GM21390 (cell line): ENCODE measurements at regions not wholly inside any gene's neighbourhood (a gene's known extent, or its start where the extent isn't known, plus 50 kb on each side); places are given as distances from the start of the nearest gene placed in this dataset.

Experiments used
- ATAC-seq: cut with Tn5 transposase; IDR thresholded peaks from one replicate; pipeline ENCODE4 v1.9.1; 2021; ENCODE audit not compliant: unreplicated experiment

DNA sequence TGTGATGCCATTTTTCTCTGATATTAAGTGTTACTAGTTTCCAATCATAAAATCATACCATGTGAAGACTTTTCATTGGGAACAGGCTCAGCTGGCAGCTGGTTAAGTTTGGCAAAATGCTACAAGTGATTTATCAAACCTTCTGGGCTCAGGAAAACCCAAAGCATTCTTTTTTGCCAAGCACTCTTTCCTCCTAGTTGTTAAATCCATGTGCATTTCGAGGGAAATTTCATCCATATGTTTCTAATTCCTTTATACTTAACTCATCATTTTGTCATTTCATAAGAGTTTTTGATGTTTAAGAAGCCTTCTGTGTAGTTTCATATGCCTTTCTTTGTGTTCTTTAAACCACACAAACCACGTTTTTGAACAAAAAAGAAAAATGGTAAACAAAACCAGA is 217.6 kb upstream of the PDE10A start:
- no peak for ATAC-seq

DNA sequence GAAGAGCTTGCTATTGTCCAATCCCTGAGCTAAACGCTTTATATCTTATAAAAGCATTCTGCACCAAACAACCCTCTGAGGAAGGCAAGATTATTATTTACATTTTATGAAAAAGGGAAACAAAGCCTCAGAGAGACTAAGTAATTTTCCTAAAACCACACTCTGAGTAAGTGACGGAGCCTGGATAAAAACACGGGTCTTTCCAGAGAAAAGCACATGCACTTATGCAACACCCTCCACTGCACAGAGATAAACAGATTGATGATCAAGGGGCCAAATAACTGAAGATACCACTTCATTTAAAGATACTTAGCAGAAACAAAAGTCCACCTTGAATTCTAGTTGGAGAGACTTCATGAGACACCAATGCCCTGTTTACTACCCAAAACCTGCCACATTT is 214.7 kb upstream of the PDE10A start:
- no peak for ATAC-seq

DNA sequence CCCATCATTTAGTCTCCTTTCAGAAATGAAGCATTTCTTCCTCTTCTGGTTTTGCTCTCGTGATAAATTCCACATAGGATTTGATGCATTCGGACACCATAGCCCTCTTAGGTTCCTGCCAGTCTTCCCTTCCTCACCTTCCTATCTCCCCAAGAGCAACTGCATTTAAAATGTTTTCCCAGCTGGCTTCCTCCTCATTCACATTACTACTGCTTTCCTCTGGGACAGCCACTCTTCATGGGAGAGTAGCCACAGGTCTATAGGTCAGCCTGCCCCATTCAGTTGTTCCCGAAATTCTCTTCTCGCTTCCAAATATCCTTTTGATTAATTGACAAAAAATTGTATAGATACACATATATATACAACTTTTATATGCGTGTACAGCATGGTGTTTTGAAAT is 214.2 kb upstream of the PDE10A start:
- no peak for ATAC-seq

DNA sequence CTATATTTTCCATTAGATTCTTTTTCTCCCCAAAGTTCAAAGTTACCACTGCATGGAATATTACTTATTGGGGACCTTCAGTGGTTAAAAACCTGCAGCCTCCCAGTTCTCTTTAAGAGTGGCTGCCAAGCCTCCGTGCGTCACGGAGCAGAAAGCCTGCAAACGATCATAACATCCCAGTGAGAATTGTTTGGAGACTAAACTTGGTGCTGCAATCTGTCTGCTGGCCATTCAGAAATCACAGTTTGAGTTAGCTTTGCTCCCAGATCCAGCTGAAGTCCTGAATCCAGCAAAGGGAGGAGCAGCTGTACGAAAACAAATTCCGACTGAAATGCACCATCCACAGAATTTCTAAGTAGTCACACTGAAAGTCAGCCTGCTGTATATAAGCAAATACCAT is 213.5 kb upstream of the PDE10A start:
- no peak for ATAC-seq

DNA sequence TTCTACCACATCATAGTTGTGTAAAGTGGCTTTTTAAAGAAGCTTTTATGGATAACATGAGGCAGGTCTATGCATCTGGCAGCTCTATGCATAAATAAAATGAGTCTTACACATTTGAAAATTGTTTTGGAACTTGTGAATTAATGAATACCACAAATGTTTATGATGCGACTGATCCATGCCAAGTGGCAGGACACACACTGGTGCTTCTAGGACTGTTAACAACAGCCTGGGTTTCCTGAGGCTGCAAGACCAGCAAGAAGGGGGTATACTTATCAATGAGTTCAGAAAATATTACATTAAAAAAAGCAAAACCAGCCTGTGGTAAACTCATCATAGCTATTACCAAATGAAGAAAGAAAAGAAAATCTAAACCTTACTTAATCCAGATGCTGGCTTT is 212.9 kb upstream of the PDE10A start:
- ATAC-seq = no peak

DNA sequence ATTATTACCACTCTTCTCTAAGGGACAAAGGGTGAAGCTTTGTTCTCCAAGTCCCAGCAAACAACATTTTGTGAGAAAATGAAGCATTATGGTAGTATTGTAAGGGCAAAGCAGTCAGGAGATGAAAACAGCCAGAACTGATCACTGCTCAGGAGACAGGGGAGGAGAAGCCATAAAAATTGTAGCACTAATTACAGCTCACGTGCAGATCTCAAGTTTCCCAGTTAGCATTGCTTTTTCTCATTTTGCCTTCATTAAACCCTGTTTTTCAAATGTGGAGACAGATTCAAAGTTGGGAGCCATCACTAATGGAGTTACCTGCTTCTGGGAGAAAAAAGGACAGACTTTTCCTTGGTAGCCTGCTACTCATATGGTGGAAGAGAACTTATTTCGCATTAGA is 210.9 kb upstream of the PDE10A start:
- no peak for ATAC-seq

DNA sequence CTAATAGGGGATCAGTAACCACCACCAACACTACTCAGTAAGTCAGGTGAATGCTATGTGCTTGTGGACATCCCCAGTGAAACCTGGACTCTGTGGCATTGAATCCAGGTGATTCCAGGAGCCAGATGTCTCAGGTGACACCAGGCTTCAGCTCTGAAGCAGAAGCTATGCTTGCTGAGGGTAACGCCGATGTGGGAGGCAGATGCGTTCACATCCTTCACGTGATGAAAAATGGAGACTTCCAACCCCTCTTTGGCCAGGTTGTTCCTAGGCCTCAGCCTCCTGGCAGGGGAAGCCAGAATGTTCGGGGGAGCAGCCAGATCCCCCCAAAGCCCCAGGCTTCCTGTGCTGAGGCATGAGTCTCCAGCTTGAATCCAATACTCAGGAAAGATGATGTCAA is 209.8 kb upstream of the PDE10A start:
- ATAC-seq = no peak

DNA sequence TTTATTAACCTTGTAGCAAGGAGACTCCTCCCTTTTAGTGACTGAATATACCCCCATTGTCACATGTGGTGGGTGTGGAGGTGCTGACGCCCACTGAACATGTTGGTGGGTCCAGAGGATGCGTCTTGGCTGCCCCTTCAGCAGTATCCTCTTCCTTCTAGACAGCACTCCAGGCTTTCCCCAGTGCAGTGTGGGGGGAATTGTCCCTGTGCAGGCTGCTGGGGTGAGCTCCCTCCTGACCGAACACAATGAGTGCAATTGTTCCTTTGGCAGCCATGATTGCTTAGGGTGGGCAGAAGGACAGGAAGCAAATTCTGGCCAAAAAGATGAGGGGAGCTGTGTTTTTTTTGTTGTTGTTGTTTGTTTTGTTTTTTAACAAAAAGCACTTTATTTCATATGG is 209.3 kb upstream of the PDE10A start:
- ATAC-seq = no peak

DNA sequence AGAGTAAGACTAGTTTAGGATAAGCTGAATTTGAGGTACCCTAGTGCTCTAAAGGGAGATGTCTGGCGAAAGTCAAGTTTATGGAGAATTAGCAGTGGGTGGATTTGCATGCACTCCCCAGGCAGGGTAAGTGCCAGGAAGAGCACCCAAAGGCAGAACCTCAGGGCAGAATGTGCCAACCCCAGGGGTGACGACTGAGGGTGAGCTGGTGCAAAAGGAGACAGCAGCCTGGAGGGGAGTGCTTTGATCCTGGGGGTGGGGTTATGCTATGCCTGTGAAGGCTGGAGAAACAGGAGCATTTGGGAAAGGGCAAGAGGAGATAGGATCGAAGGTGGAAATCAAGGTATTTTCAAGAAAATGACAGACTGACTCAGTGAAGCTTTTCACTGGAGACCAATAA is 208.5 kb upstream of the PDE10A start:
- ATAC-seq = no peak

DNA sequence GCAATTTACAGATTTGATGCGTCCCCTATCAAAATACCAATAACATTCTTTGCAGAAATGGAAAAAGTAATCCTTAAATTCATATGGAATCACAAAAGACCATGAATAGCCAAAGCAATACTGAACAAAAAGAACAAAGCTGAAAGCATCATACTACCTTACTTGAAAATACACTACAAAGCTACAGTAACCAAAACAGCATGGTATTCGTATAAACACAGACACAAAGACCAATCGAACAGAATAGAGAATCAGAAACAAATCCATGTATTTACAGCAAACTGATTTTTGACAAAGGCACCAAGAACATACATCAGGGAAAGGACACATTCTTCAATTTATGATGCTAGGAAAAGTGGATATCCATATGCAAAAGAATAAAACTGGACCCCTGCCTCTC is 206.5 kb upstream of the PDE10A start:
- ATAC-seq = no peak

DNA sequence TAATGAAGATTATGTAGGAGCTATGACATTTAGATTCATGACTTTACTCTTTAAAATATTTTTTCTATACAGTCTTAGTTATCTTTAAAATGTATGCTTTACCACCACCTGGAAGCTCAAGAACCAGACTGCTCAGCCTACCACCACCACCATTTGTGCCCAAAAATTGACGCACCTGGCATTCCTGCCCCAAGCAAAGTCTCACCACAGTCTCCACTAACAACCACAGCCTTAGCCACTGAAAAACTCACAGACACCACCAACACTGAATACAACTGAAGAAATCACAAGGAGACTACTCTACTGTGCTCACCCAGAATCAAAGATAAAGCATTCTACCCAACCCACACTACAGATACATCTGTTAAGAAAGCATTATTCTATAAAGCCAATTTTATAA is 201.9 kb upstream of the PDE10A start:
- no peak for ATAC-seq

DNA sequence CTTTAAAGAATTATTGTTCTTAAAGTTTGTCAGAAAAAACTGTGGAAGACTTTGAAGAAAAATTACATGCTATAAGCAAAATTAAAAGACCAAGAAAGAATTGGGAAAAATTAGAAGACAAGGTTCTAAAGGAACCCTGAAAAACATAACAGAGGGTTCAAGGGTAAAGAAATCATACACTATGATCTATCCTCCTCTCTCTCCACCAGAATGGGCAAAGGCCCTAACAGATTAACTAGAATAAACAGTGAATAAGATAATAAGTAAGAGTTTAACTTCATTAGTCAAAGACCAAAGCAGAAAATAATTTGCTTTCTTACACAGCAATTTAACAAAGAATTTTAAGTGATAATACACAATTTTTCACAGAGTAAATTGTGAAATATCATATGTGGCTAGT is 201.2 kb upstream of the PDE10A start:
- ATAC-seq = no peak

DNA sequence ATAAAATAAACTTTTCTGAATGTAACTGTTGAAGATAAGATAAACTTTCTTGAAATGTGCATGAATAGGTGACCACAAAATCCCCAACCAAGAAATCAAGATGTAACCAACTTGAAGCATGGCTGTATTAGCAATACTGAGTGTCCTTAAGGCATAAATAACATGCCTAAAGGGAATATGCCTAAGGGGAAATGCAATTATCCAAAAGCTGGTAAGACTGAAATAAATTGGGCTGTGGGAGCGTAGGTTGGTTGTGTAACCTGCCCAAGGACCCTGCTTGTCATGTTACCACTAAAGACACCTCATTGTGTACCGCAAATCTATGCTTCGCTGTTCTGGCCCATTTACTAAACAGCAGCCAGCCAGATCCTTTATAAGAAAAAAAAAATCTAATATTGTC is 200.8 kb upstream of the PDE10A start:
- ATAC-seq = no peak

DNA sequence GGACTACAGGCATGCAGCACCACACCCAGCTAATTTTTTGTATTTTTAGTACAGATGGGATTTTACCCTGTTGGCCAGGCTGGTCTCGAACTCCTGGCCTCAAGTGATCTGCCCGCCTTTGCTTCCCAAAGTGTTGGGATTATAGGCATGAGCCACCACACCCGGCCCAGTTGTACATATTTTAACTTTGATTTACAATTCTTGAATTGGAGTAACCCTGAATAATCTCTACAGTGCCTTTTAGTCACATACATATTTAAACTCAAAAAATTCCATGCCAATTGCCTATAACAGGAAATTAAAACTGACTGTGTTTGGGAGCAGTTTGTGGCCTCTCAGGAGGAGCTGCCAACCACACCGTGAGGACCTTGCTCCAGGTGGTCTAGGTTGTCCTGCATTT is 199.8 kb upstream of the PDE10A start:
- no peak for ATAC-seq

DNA sequence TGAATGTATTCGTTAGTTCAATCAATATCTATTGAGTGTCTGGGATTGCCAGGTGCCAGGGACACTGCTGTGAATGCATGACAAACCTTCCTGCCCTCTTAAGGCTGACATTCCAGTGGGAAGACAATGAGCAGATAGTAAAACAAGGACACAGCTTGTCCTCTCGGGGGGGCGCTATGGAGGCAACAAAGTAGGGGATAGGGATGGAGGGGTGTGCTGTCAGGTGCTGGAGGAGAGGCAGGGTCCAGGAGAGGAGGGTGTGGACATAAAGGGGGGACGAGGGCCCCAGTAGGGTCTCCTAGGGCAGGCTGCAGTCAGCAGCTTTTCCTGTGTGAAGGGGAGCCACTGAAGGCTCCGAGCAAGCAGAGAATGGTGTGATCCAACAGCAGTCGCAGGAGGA is 198.2 kb upstream of the PDE10A start:
- ATAC-seq = no peak

DNA sequence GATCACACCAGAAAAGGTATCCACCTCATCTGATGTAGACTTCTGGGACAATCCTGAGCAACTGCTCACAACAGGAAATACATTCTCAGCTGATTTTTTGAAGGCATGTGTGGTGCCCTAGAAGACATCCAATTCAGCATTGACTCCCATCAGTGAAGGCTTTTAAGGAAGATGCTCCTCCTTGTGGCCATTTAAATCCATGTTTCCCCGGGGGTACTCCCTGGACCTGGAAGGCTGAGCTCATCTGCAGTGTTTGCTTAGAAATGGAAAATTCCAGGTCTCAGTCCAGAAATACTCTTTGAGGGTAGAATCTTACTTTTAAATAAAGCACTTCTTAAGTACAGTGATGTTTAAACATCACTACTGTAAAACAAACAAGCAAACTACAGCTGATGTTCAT is 195.5 kb upstream of the PDE10A start:
- ATAC-seq = no peak

DNA sequence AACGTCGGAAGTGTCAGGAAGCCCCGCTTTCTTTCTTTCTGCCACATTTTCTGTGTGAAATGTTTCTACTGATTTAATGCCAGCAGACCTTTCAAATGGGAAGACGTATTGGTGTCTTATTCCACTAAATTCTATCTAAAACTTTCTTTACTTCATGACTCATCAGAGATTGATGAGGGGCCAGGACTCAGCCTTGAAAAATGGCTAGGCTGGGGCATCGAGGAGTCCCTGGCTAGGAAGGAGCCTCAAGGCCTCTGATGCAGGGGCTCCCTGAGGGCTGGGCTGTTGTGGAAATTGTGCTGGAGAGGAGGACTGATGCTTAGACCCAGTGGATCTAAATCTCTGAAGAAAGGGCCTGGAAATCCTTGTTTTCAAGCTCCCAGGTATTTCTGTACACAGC is 192.8 kb upstream of the PDE10A start:
- no peak for ATAC-seq

DNA sequence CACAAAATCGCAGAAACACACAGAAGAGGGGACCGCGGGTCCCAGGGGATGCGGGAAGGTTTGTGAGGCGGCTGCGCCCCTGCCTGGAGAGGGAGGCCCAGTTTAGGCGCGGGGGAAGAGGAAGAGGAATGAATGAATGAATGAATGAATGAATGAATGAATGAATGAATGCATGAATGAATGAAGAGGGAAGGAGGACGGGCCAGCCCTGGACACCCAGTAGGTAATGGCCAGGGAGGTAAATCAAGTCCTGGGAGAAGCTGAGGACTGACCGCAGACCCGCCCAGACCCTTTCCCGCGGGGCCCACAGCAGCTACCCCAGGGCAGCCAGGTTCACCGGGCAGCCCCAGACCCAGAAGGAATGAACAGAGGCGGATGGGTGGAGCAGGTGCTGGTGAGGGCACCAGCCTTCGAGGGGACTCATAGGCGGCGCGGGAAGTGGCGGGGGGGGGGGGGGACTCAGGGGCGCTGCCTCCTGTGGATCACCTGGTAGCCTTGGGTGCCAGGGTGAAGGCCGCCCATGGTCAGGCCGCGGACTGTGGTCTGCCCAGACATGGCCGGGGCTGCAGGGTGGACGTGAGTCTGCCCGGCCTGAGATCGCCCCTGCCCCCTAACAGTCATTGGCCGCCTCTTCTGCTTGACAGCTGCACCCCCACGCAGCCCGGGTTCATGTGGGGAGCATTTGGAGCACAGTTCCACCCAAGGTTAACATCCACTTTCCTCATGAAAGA is 192.0 kb upstream of the PDE10A start:
- no peak for ATAC-seq

DNA sequence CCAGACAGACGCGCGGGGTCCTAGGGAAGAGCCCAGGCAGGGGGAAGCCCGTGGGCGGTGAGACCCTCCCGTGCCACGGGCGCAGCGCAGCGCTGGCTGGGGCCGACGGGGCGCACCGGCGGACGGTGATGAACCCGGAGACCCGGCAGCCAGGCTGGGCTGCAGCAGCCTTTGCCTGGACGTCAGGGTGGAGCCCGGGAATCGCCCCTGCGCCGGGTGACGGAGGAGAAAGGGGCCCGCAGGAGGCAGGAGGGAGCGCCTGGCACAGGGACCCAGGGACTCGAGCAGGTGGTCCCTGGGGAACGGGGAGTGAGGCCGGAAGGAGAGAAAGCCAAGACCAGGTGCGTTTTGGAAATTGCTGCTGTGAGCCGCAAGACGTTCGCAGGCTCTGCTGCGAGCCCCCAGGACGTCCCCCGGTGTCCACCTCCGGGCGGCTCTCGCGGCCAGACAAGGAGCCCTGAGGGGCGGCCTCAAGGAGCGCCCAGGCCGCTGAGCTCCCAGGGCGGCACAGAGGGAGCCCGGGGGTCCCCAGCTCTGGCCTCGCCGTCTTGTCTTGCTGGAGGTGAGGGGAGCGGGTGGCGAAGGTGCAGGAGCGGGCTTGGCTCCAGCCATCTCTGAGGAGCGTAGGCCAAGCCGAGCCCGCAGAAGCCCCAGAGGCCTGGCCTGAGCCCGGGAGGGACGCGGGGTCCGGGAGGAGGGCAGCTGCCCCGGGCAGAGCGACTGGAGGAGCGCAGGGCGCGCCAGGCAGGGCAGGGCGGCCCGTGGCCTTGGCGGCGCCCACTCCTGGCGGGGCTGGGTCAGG is 191.2 kb upstream of the PDE10A start:
- no peak for ATAC-seq

DNA sequence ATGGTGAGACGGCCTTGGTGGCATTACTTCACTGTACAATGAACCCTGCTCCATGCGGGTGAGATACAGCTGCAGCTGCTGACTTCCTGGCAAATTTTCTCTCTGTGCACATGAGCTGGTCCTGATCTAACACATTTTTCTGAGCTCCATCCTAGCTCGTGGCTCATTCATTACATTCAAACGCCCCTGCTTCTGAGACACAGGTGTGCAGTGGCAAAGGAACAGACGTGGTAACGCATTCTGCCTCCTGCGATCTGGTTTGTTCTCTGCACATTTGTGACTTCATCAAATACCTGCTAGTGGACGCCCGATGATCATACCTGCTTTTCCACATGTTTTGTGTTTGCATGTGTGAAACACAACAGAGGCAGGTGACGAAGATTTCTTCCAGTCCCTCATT is 189.6 kb upstream of the PDE10A start:
- no peak for ATAC-seq

DNA sequence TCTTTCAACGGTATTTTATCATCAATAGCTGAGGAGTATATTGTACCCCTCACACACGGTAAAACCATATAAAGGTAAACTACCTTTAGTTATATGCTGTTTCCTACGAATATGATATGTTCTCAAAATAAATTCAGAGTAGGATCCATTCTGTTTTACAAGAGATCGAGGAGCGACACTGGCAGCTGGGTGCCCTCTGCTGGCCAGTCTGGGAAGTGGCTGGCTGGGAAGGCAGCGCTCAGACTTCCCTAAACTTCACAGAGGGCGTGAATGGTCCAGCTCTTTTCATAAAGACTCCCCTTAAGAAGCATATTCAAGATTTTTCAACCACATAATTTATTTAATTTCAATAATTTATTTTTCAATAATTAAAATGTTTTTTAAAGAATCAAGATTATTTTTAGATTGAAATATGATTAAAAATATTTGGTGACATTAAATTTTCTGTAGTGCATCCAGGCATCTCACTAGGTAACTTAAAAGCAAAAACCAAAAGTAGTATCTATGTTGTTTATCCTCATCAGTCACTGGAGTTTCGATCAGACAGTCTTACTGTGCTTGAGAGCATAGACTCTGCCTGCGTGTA is 187.5 kb upstream of the PDE10A start:
- ATAC-seq = peak; percentile 91
